Left ventricle myocardium superior (tissue), 1 donor: ENCODE measurements at regions not wholly inside any gene's neighbourhood (a gene's known extent, or its start where the extent isn't known, plus 50 kb on each side); places are given as distances from the start of the nearest gene placed in this dataset.
"Not testable (repeated sequence)": the region's sequence is repeated elsewhere in the genome, so short reads cannot be mapped to it uniquely, and the experiment has no call there.

Experiments used
- ATAC-seq: fragments of 200-7000 bp; cut with Tn5 transposase; one replicate; pipeline ENCODE4 v1.9.1; 2020; ENCODE audit warnings: mild to moderate bottlenecking, moderate library complexity
- DNase-seq: peaks from one replicate; pipeline ENCODE4 v3.0.0-alpha.2; 2020
- intact Hi-C: fragments of 100-400 bp; cut with micrococcal nuclease; formaldehyde crosslinking; loops from one replicate; pipeline ENCODE4 v1.11.0; 2022
- donor health status: DM: no; HTN: yes; CAD: no; lungs with severe emphysema.

DNA sequence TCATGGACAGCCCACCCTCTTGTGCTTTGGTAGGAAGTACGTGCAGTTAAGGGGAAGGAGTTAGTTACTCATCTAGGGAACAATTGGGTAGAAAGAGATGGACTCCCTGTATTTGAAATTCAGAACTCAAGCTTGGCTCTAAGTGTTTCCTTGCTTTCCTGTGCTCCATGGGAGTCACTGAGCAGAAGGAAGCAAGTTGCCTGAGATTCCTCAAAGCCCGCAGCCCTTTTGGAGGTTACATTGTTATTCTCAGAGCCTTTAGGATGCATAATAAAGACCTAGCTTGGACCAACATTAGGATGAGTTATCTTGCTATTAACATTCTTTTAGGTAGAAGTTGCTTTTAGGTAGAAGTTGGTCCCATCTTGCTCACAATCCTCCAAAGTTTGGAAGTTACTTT is 206.4 kb downstream of the ADRA2C start:
- DNase-seq, ATAC-seq, intact Hi-C loops: not testable (repeated sequence)

DNA sequence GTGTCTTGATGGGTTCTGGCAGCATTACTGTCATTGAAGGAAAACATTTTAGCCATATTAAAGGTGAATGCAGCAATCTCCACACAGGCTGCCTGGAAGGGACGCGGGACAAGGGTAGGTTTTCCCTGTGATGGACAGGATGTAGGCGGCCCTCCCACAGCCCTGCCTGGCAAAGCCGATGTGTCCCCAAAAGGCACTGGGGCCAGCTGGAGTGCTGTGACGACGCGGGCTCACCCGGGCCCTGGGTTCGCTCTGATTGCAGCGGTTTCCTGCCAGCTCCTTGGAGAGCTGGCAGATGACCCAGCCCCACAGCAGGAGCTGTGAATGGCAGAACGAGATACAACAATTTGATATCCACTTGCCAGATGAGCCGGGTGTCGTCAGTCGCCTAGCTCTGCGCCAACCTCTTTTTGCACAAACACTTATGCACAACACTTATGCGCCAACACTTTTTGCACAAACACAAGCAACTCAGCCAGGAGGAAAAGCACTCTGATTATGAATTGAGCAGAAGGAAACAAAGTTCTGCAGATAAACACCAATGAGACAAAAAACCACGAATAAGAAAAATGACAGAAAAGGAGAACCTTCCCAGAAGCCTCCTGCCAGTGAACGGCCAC is 207.5 kb downstream of the ADRA2C start:
- intact Hi-C loops, ATAC-seq, DNase-seq: not testable (repeated sequence)

DNA sequence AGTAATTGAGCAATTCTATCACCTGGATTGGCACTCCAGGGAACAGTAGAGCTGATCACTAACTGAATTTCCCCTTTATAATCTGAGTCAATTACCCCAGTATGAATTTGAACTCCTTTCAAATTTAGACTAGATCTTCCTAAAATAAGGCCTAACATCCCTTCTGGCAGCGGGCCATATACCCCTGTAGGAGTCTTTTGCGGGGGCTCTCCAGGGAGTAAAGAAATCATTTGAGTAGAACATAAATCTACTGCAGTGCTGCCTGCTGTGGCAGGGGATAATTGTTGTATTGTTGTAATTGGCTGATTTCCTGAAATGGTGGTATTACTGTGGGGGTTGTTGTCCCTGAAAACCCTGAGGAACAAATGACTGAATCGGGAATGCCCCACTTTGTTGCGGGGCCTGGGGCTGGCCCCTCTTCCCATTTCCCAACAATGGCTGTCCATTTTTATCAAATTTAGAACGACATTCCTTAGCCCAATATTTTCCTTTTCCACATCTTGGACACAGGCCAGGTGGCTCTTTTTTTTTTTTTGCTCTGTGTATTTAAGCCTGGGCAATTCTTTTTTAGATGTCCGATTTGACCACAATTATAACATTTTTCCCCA is 217.4 kb downstream of the ADRA2C start:
- intact Hi-C loops, DNase-seq, ATAC-seq: not testable (repeated sequence)

DNA sequence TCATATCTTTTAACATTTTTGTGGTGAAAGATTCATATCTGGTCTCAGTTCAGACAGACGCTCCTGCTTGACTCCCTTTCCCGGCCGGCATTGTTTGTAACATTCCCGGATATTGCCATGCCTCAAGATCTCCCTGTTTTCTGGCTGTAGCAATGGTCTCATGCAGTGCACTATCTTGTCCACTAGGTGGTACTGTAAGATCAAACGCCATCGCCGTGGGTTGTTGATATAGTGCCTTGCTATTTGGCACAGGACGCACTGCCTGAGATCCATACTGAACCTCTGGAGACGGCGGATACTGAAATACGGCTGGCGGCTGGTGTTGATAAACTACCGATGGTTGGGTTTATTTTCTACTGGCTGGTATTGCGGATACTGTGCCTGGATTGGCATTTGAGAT is 218.6 kb downstream of the ADRA2C start:
- intact Hi-C loops = not testable (repeated sequence)

DNA sequence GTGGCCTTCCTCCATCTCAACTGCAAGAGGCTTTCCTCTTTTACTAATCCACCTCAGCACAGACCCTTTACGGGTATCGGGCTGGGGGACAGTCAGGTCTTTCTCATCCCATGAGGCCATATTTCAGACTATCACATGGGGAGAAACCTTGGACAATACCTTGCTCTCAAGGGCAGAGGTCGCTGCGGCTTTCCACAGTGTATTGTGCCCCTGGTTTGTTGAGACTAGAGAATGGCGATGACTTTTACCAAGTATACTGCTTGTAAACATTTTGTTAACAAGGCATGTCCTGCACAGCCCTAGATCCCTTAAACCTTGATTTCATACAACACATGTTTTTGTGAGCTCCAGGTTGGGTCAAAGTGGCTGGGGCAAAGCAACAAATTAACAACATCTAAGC is 220.2 kb downstream of the ADRA2C start:
- intact Hi-C loops, ATAC-seq, DNase-seq: not testable (repeated sequence)

More for the DNA sequence above, 218.6 kb downstream of the ADRA2C start:
- not testable (repeated sequence) for DNase-seq, ATAC-seq

DNA sequence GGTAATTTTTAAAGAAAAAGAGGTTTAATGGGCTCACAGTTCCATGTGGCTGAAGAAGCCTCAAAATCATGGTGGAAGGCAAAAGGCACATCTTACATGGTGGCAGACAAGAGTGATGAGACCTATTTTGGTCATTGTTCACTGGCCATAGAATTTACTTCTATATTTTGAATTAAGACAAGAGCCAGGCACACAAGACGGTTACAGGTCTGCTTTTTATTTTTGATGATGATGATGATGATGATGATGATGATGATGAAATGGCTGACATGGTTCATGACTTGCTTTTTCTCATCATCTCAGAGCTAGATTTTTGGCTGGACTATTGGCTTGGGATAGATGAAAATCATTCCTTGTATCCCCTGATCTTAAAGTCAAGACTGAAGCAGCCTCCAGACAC is 229.3 kb downstream of the OTOP1 start:
- ATAC-seq, DNase-seq, intact Hi-C loops: not testable (repeated sequence)

DNA sequence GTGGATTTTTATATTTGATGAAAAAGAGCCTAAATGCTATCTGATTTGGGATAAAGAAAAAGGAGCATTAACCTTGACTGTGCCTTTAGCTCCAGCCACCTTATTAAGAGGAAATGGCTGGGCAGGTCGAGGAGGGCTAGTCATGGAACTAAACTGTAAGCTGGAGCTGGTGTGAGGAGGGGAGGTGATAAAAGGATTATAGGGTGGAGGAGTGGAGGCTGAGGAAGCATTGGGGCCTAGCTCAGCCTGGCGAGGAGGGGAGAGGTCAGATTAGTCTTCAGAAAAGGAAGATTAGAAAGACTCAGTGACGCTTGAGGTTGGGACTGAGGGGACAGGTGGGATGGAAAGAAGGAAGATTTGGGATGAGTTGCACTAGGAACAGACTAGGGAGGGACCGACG is 222.7 kb downstream of the OTOP1 start:
- DNase-seq, ATAC-seq, intact Hi-C loops: not testable (repeated sequence)

DNA sequence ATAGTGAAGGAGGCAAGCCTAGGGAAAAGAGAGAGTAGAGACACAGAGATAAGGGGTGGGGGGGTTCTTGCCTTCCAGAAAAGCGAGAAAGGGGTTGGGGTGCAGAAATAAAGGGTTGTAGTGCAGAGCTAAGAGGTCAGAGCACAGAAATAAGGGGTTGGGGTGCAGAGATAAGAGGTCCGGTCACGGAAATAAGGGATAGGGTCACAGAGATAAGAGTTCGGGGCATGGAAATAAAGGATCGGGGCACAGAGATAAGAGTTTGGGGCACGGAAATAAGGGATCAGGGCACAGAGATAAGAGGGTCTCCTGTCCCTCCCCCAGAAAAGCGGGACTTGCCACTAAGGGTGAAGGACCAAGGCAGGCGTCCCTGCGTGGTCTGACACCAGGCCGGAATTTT is 222.0 kb downstream of the OTOP1 start:
- intact Hi-C loops, DNase-seq: not testable (repeated sequence)

DNA sequence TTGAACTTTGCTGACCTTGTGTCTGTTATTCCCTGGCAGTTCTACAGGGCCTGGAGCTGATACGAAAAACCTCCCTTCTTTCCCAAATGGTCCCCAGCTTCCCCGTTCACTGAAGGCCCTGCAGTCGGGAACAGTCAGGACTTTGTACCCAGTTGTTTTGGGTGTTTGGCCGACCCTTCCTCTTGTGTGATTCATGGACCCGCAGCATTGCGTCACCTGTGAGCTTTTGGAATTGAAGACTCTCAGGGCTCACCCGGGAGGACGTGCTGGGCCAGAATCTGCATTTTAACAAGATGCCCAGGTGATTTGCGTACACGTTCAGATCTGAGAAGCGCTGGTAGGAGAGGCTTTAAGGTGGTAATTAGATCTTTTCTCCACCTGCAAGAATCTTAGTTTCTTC is 220.4 kb downstream of the OTOP1 start:
- ATAC-seq = not testable (repeated sequence)

More for the DNA sequence above, 222.0 kb downstream of the OTOP1 start:
- not testable (repeated sequence) for ATAC-seq

DNA sequence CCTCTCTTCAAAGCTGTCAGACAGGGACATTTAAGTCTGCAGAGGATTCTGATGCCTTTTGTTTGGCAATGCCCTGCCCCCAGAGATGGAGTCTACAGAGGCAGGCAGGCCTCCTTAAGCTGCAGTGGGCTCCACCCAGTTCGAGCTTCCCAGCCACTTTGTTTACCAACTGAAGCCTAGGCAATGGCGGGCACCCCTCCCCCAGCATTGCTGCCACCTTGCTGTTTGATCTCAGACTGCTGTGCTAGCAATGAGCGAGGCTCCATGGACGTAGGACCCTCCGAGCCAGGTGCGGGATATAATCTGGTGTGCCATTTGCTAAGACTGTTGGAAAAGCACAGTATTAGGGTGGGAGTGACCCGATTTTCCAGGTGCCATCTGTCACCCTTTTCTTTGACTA is 207.7 kb downstream of the OTOP1 start:
- ATAC-seq, intact Hi-C loops, DNase-seq: not testable (repeated sequence)

More for the DNA sequence above, 220.4 kb downstream of the OTOP1 start:
- DNase-seq, intact Hi-C loops: not testable (repeated sequence)

DNA sequence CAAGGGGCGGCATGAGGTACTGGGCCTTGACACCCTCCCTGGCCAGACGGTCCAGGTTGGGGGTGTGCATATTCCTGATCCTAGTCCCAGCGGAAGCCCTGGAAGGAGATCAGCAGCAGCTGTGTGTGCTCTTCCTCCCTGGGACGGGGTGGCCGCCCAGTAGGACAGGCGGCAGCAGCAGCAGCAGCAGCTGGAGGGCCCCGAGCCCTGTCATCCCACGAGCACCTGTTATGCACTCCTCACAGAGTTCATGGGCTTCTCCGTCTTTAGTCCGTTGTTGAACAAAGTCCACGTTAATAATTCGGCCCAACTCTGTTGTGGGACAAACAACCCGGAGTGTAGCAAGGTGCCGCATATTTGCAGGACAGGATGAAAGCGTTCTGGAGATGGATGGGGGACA is 205.6 kb downstream of the OTOP1 start:
- ATAC-seq, DNase-seq, intact Hi-C loops: not testable (repeated sequence)

DNA sequence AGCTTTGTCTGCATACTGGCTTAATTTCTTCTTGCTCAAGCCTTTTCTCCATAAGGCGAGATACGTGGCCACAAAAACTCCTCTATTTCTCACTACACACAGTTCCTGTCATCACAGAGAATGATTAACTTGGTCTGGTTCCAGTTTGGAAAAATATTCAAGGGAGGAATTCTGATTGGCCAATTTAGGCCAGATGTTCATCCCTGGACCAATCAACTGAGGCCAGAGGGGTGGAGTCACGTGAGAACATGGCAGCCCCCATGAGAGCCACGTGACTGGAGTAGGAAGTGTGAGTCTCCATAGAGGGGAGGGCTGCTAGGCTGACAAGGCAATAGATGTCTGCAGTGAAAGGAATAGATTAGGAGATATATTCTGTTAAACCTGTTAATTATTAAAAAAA is 200.0 kb downstream of the OTOP1 start:
- ATAC-seq, DNase-seq, intact Hi-C loops: not testable (repeated sequence)

DNA sequence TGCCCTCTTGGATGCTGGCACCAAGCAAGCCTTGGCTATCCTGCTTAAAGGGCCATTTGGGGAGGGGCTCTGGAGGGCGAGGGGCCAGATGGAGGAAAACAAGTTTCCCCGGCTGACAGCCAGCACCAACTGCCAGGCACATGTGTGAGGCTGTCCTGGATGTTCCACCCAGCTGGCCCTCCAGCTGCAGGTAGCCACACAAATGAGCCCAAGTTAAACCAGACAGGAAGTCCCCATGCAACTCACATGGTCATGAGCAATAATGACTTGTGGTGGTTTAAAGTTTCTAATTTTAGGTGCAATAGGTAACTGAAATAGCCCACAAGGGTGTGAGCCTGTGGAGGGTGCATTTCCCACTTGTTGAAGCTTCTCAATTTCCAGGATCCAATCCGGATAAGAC is 198.0 kb downstream of the OTOP1 start:
- ATAC-seq, DNase-seq, intact Hi-C loops: not testable (repeated sequence)

DNA sequence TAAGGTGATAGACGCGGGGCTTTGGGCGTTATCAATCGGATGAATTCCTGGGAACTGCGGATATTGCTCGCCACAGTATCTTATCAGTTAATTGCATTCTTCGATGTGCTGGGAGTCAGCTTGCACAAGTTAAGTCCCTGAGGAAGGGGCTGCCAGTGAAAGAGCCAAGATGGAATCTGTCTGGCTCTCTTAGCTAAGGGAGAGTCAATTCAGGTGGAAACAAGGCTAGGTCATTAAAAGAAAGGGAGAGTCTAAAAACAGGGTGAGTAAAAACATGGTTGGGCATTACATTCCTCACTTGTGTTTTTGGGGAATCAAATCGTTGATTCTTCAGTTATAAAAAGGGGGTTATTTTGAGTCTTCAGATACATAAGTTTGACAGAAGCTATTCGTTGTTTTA is 196.2 kb downstream of the OTOP1 start:
- ATAC-seq, DNase-seq, intact Hi-C loops: not testable (repeated sequence)

DNA sequence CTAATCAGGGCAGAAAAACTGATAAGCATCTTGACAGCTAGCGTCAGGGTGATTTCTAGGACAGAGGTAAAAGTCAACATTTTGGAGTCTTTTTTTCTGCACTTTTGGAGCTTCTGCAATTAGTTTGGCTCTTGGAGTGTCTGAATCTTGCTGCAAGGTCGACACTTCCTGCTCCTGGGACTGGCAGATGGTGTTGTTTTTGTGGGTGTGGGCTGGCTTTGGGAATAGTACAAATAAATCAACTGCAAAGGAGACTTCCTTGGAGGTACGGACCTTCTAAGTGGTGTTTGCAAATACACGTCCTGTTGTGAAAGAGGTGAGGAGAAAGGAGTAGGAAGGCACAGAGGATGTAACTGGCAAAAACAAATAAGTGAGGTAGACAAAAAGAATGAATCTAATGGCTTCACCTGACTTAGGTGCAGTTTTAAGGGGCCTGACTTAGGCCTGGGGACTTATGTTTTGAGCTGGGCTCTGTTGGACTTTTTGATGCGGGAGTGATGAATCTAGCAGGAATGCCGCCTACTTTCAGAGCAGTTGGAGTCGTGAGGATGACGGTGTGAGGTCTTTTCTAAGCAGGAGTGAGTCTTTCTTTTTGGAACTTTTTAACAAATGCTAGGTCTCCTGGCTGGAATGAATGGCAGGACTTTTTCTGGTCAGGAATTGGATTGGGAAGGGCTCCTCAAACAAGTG is 195.1 kb downstream of the OTOP1 start:
- DNase-seq, ATAC-seq, intact Hi-C loops: not testable (repeated sequence)

DNA sequence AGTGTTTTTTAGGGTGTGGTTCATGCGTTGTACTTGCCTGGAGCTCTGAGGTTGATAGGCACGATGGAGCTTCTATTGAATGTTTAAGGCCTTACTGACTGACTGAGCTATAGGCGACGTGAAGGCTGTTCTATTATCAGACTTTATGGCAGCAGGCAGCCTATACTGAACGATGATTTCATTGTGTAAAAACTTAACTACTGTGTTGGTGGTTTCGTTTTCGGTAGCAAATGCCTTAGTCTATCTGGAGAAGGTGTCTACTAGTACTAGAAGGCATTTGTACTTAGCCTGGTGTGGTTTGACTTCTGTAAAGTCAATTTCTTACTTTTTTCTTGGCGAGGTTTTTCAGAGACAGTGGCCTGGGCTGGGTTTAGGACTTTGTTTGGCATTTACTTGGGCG is 194.4 kb downstream of the OTOP1 start:
- DNase-seq, intact Hi-C loops, ATAC-seq: not testable (repeated sequence)

DNA sequence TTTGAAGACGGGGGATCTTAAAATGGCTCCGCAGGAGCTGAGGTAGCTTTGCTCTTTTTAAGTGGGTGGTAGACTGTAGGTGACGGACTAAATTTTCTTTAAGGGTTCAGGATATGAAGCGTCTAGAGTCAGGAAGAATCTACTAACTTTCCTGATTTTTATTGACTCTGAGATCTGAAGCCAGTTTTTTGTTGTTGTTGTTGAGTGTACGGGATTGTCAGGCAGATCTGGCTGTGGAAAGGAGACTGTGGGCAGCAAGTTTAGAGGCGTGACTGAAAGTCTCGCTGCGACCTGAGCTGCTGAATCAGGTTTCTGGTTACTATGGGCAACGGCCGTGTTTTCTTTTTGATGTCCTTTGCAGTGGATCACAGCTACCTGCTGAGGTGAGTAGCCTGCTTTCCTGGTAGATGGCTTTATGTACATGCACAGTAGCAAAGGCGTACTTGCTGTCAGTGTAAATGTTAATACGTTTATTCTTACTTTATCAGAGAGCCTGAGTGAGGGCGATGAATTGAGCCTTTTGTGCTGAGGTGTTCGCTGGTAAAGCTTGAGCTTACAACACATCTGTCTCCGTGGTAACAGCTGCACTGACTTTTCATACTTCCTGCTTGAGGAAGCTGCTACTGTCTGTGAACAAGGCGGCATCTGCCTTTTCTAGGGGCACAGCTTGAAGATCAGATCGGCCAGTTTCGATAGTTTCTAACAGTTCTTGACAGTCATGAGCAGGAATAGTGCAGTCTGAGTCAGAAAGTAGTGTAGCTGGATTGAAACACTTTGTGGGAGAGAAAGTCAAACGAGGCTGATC is 193.7 kb downstream of the OTOP1 start:
- ATAC-seq, intact Hi-C loops, DNase-seq: not testable (repeated sequence)

DNA sequence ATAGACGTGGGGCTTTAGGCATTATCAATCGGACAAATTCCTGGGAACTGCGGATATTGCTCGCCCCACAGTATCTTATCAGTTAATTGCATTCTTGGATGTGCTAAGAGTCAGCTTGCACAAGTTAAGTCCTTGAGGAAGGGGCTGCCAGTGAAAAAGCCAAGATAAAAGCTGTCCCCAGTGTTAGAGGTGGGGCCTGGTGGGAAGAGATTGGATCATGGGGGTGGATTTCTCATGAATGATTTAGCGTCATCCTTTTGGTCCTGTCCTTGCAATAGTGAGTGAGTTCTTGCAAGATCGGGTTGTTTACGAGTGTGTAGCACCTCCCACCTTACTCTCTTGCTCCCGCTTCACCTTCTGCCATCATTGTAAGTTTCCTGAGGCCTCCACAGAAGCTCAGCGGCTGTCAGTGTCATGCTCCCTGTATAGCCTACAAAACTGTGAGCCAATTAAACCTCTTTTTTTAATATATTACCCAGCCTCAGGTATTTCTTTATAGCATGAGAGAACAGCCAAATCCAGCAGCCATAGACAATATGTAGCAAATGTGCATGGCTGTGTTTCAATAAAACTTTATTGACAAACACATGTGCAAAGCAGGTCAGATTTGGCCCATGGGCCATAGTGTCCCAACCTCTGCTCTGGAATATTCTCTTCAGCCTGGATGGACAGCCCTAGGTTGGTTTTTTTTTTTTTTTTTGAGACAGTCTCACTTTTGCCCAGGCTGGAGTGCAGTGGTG is 189.2 kb downstream of the OTOP1 start:
- DNase-seq, intact Hi-C loops, ATAC-seq: not testable (repeated sequence)
